AG04450 (cell line): ENCODE measurements at regions not wholly inside any gene's neighbourhood (a gene's known extent, or its start where the extent isn't known, plus 50 kb on each side); places are given as distances from the start of the nearest gene placed in this dataset.

Experiments
- CTCF ChIA-PET: fragments of 300-600, 350-600 bp; formaldehyde crosslinking; extraction: SDS; loops from one replicate; lab custom pipeline; 2022; ENCODE audit warnings: antibody characterized with exemption, inconsistent platforms; lab: Charles Lee
- POLR2A ChIA-PET: fragments of 350-600 bp; formaldehyde crosslinking; extraction: SDS; loops from one replicate; lab custom pipeline; 2021; ENCODE audit warnings: antibody characterized with exemption, inconsistent platforms; lab: Yijun Ruan, JAX
- DNase-seq: peaks from one replicate; pipeline ENCODE4 v3.0.0-alpha.2; 2011; ENCODE audit warnings: low read depth, low spot score
- H3K27ac ChIP-seq: one replicate; pipeline ENCODE4 v1.5.1; 2012; ENCODE audit warnings: low read depth, low read length, control low read depth
- H3K27me3 ChIP-seq: one replicate; pipeline ENCODE4 v1.6.0; 2012; ENCODE audit warnings: low read length; ENCODE audit not compliant: control insufficient read depth, insufficient read depth
- H3K4me3 ChIP-seq: 2 replicates; pipeline ENCODE4 v1.5.1; 2011; ENCODE audit warnings: mild to moderate bottlenecking, low read depth, low read length, control low read depth
- H3K9me3 ChIP-seq: 2 replicates; pipeline ENCODE4 v1.5.1; 2012; ENCODE audit warnings: low read length; ENCODE audit not compliant: control insufficient read depth, insufficient read depth
- TF ChIP-seq, protein P1 (sequence below): IDR thresholded peaks from 2 replicates; pipeline ENCODE4 v1.5.1; 2011; ENCODE audit warnings: low read depth, low read length, control low read depth, inconsistent platforms

DNA sequence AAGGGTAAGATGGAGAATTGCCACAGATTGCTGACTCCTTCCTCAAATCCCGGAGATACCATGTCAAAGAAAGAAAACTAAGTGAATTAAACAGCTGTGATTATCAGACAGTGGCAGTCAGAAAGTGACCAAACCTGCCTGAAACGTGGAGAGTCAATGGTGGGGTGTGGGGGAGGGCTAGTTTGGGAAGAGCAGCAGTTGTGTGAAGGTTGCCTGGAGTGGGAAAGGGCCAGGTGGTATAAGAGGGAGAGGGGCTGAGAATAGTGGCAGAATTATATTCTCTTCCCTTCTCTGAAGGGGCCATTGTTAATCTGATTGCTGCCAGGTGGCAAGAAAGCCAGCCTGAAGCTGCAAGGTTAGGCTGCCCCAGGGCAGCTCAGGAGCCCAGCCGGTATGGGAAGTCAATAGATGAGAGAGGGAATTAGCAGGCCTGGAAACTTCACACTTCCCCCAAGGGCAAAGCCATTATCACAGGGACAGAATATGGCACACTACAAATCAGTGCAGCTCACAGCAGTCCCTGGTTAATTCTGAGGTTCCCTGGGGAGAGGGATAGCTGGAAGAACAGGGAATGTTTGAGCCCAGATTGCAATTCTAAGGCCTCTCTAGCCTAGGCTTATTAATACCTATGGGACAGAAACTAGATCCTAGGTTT, 83.9 kb upstream of the ITGB1 start:
- no peaks in the 10 kb centered on the region for H3K27me3 ChIP-seq
- ChIA-PET POLR2A (no interaction called here), CTCF (no interaction called here)
- no peak overlapping the region for H3K27ac ChIP-seq
- DNase-seq = no peak
- TF ChIP-seq, protein P1, sequence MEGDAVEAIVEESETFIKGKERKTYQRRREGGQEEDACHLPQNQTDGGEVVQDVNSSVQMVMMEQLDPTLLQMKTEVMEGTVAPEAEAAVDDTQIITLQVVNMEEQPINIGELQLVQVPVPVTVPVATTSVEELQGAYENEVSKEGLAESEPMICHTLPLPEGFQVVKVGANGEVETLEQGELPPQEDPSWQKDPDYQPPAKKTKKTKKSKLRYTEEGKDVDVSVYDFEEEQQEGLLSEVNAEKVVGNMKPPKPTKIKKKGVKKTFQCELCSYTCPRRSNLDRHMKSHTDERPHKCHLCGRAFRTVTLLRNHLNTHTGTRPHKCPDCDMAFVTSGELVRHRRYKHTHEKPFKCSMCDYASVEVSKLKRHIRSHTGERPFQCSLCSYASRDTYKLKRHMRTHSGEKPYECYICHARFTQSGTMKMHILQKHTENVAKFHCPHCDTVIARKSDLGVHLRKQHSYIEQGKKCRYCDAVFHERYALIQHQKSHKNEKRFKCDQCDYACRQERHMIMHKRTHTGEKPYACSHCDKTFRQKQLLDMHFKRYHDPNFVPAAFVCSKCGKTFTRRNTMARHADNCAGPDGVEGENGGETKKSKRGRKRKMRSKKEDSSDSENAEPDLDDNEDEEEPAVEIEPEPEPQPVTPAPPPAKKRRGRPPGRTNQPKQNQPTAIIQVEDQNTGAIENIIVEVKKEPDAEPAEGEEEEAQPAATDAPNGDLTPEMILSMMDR = no peak
- no peak overlapping the region for H3K4me3 ChIP-seq
- peaks cover 4% of the 10 kb centered on the region; the same call in 1 of the 2 replicates for H3K9me3 ChIP-seq

DNA sequence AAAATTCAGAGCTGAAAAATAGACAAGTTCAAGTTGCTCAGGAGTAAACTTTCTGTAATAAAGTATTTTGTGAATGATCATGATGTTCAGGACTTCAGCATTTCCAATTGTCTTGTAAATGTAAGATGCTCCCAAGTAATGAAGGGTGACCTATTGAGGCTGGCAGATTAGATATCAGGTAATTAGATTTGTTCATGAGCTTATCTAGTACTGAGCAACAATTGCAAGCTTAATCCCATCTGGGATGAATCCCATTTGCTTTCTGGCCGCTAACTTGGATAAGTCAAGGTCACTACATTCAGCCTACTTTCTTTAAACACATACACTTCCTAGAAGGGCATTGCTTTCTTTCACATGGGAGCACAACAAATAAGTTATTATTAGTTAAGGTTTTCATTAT, 82.4 kb upstream of the ITGB1 start:
- CTCF ChIA-PET = no interaction called here
- Histone ChIP-seq H3K27ac (no peak overlapping the region), H3K27me3 (no peaks in the 10 kb centered on the region), H3K4me3 (no peak overlapping the region), H3K9me3 (peaks cover 9% of the 10 kb centered on the region; the same call in 1 of the 2 replicates)
- no peak for DNase-seq
- POLR2A ChIA-PET = no interaction called here
- TF ChIP-seq, protein P1 = no peak

DNA sequence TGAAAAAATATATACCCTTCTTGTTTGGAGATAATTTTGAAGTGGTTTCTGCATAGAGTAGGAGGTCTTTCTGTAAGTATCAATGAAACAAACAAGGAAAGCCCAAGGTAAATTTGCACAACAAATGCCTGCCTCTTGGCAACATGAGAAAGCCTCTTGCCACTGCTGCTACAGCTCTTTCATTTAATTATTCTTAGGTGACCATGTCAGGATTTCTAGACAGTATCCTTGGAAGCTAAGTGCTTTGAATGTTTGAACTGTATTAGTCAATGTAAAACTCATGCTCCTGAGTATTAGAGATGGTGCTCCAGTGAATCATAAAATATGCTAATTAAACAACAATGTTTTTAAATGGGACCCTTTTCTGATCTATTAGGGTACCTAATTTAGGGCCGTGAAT, 81.2 kb upstream of the ITGB1 start:
- TF ChIP-seq, protein P1 = no peak
- H3K27me3 ChIP-seq = no peaks in the 10 kb centered on the region
- H3K9me3 ChIP-seq = peaks cover 9% of the 10 kb centered on the region; the same call in 1 of the 2 replicates
- CTCF ChIA-PET = no interaction called here
- POLR2A ChIA-PET = no interaction called here
- DNase-seq = no peak
- no peak overlapping the region for H3K27ac ChIP-seq
- no peak overlapping the region for H3K4me3 ChIP-seq

DNA sequence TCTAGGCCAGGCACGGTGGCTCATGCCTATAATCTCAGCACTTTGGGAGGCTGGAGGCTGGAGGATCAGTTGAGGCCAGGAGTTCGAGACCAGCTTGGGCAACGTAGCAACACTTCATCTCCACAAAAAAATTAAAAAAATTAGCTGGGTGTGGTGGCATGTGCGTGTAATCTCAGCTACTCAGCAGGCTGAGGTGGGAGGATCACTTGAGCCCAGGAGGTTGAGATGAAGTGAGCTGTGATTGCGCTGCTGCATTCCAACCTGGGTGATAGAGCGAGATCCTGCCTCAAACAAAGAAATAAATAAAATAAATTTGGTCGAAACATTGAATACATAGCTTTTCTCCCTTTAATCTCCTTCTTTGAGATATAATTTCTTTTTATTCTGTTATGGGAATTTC, 80.6 kb upstream of the ITGB1 start:
- Histone ChIP-seq H3K9me3 (peaks cover 9% of the 10 kb centered on the region; the same call in 1 of the 2 replicates), H3K27ac (no peak overlapping the region), H3K27me3 (no peaks in the 10 kb centered on the region), H3K4me3 (no peak overlapping the region)
- ChIA-PET CTCF (interaction anchor here (1.0 kb wide), 1 partner anchor 154 kb away, joined by 3 read pairs; no protein-coding TSS in a partner anchor), POLR2A (no interaction called here)
- no peak for DNase-seq
- TF ChIP-seq, protein P1 = no peak

DNA sequence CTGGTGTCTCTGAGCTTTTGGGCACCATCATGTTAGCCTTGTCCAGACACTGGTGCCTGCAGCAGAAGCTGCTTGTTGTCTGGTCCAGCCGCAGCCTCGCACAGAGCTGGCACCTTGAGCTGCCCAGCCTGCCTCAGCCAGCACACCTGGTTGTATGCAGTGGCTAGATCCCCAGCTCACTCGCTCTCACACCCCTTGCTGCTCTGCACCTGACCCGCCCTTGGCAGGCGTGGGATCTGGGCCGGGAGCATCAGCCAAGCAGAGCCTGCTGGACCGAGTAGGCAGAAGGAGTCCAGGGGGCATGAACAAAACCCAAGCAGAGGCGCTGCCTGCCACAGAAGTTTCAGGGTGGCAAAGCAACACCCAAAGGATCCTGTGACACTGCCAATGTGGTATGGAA, 79.7 kb upstream of the ITGB1 start:
- H3K9me3 ChIP-seq = peaks cover 9% of the 10 kb centered on the region; the same call in 1 of the 2 replicates
- ChIA-PET POLR2A (no interaction called here), CTCF (interaction anchor here (1.0 kb wide), 1 partner anchor 155 kb away, joined by 3 read pairs; no protein-coding TSS in a partner anchor)
- H3K27me3 ChIP-seq = no peaks in the 10 kb centered on the region
- H3K4me3 ChIP-seq = no peak overlapping the region
- TF ChIP-seq, protein P1 = no peak
- H3K27ac ChIP-seq = no peak overlapping the region
- DNase-seq = no peak
